ENCODE measurements at regions not wholly inside any gene's neighbourhood (a gene's known extent, or its start where the extent isn't known, plus 50 kb on each side); places are given as distances from the start of the nearest gene placed in this dataset.
"Not testable (repeated sequence)": the region's sequence is repeated elsewhere in the genome, so short reads cannot be mapped to it uniquely, and the experiment has no call there.

DNA sequence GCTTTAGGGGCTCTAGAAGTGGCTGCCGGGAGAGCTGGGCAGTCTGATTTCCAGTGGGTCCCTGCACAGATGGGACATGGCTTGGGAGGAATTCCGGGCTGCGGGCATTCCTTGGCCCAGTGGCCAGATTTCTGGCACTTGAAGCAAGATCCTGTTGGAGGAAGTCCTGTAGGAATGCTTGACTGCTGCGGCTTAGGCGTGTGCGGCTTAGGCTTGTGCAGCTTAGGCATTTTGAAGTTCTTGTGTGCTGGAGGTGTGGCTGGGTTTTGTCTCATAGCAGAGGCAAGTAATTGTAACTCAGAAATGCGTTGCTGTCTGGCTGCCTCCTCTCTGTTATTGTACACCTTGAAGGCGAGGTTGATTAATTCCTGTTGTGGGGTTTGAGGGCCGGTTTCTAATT is 171.5 kb downstream of the UNC5CL start:
- RAD21 ChIA-PET (ENCODE audit: low non-redundant PET in 1 of 2, low total read pairs in 2 of 2, uncharacterized antibody in 2 of 2, unreplicated experiment in 2 of 2); DNase-seq (ENCODE audit: low read depth, low spot score); H3K4me3 ChIP-seq (replicated peaks in 1 of 2; ENCODE audit: low read depth in 1 of 2, low read length in 2 of 2); H2AFZ ChIP-seq (ENCODE audit: low read depth, low read length, poor library complexity, severe bottlenecking); H4K20me1 ChIP-seq (ENCODE audit: insufficient read depth); intact Hi-C loops (cut with micrococcal nuclease); H3K9ac ChIP-seq (ENCODE audit: low read length); H3K4me1 ChIP-seq (ENCODE audit: control insufficient read depth in 1 of 2, insufficient read depth in 2 of 2, low read length in 2 of 2); H3K9me2 ChIP-seq (ENCODE audit: insufficient read depth); H3K27me3 ChIP-seq (ENCODE audit: insufficient read depth, low read length); ATAC-seq; BruUV-seq (replicated peaks); CTCF ChIA-PET; H3K27ac ChIP-seq (ENCODE audit: low read depth, low read length); H3K36me3 ChIP-seq (ENCODE audit: control insufficient read depth in 1 of 2, insufficient read depth in 2 of 2, low read length in 2 of 2); H3K9me3 ChIP-seq (ENCODE audit: control insufficient read depth in 1 of 2, insufficient read depth in 1 of 2, low read depth in 1 of 2, low read length in 2 of 2); H3K4me2 ChIP-seq (ENCODE audit: low read length); POLR2A ChIA-PET; H3K79me2 ChIP-seq (ENCODE audit: insufficient read depth, low read length): not testable (repeated sequence)

DNA sequence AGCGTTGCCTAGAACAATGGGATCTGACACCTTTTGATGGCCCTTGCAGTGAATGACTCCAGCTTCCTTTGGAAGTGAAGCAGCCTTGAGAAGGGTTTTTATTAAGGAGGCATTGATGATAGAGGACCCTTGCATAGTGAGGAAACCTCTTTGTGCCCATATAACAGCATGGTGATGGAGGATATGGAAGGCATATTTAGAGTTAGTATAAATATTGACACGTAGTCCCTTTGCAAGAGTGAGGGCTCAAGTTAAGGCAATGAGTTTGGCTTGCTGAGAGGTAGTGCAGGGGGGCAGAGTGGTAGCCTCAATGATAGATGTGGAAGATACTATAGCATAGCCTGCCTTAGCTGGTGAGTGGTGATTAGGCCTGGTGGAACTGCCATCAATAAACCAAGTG is 173.8 kb downstream of the UNC5CL start:
- H3K9me3 ChIP-seq (ENCODE audit: control insufficient read depth in 1 of 2, insufficient read depth in 1 of 2, low read depth in 1 of 2, low read length in 2 of 2); intact Hi-C loops (cut with micrococcal nuclease); H3K4me1 ChIP-seq (ENCODE audit: control insufficient read depth in 1 of 2, insufficient read depth in 2 of 2, low read length in 2 of 2); ATAC-seq; CTCF ChIA-PET; H3K27me3 ChIP-seq (ENCODE audit: insufficient read depth, low read length); H3K9ac ChIP-seq (ENCODE audit: low read length); H3K4me3 ChIP-seq (replicated peaks in 1 of 2; ENCODE audit: low read depth in 1 of 2, low read length in 2 of 2); H3K36me3 ChIP-seq (ENCODE audit: control insufficient read depth in 1 of 2, insufficient read depth in 2 of 2, low read length in 2 of 2); BruUV-seq (replicated peaks); H4K20me1 ChIP-seq (ENCODE audit: insufficient read depth); DNase-seq (ENCODE audit: low read depth, low spot score); H3K4me2 ChIP-seq (ENCODE audit: low read length); RAD21 ChIA-PET (ENCODE audit: low non-redundant PET in 1 of 2, low total read pairs in 2 of 2, uncharacterized antibody in 2 of 2, unreplicated experiment in 2 of 2); H2AFZ ChIP-seq (ENCODE audit: low read depth, low read length, poor library complexity, severe bottlenecking); H3K9me2 ChIP-seq (ENCODE audit: insufficient read depth); H3K79me2 ChIP-seq (ENCODE audit: insufficient read depth, low read length); H3K27ac ChIP-seq (ENCODE audit: low read depth, low read length); POLR2A ChIA-PET: not testable (repeated sequence)
- TF ChIP-seq CBX3 (IDR thresholded peaks at IDR 0.05; ENCODE audit: low read depth): peak; percentile 19; the same call in 1 of the 2 replicates

DNA sequence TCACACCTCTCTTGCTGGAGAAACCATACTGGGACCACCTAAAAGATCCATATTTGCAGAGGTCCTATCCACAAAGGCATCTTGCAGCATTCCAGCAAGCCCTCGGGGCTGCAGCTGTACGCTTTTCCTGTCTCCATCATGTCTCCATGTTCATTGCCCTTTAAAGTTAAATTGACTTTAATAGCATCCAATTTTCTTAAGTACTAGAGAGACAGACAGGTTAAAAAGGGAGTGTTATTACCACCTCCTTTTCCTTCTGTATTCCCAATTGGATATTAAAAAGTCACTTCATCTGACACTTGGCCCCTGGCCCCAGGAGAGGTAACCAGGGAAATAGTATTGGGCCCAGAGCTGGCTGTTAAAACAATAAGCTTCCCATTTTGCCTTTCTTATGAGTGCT is 178.6 kb downstream of the UNC5CL start:
- Histone ChIP-seq H3K9me3 (ENCODE audit: control insufficient read depth in 1 of 2, insufficient read depth in 1 of 2, low read depth in 1 of 2, low read length in 2 of 2) (no peaks in the 10 kb centered on the region), H3K27me3 (ENCODE audit: insufficient read depth, low read length) (0 out of 2 replicates have a peak, but pooled peaks cover 8% of the 10 kb centered on the region), H3K36me3 (ENCODE audit: control insufficient read depth in 1 of 2, insufficient read depth in 2 of 2, low read length in 2 of 2) (no peaks in the 10 kb centered on the region), H3K4me3 (replicated peaks in 1 of 2; ENCODE audit: low read depth in 1 of 2, low read length in 2 of 2) (no peak overlapping the region), H3K9me2 (ENCODE audit: insufficient read depth) (no peaks in the 10 kb centered on the region), H3K4me2 (ENCODE audit: low read length) (no peak overlapping the region), H2AFZ (ENCODE audit: low read depth, low read length, poor library complexity, severe bottlenecking) (no peak overlapping the region), H3K79me2 (ENCODE audit: insufficient read depth, low read length) (no peaks in the 10 kb centered on the region), H3K27ac (ENCODE audit: low read depth, low read length) (no peak overlapping the region), H4K20me1 (ENCODE audit: insufficient read depth) (no peaks in the 10 kb centered on the region), H3K4me1 (ENCODE audit: control insufficient read depth in 1 of 2, insufficient read depth in 2 of 2, low read length in 2 of 2) (no peaks in the 10 kb centered on the region), H3K9ac (ENCODE audit: low read length) (no peak overlapping the region)
- ATAC-seq: no peak
- no TSS peak for BruUV-seq (replicated peaks)
- ChIA-PET POLR2A (no interaction called here), RAD21 (ENCODE audit: low non-redundant PET in 1 of 2, low total read pairs in 2 of 2, uncharacterized antibody in 2 of 2, unreplicated experiment in 2 of 2) (no interaction called here), CTCF (no interaction called here)
- intact Hi-C loops (cut with micrococcal nuclease): no loop called here
- no peak for DNase-seq (ENCODE audit: low read depth, low spot score)
- TF ChIP-seq, protein P1, sequence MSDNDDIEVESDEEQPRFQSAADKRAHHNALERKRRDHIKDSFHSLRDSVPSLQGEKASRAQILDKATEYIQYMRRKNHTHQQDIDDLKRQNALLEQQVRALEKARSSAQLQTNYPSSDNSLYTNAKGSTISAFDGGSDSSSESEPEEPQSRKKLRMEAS (IDR thresholded peaks at IDR 0.05): no peak
- TF ChIP-seq SP1 (IDR thresholded peaks at IDR 0.05; ENCODE audit: low read depth): no peak
- no peak for TF ChIP-seq ELF1 (IDR thresholded peaks at IDR 0.05; ENCODE audit: borderline replicate concordance, low read depth)
- TF ChIP-seq FOSL1 (IDR thresholded peaks at IDR 0.05; ENCODE audit: low read depth): no peak
- no peak for TF ChIP-seq SRF (IDR thresholded peaks at IDR 0.05; ENCODE audit: low read depth)
- no peak for TF ChIP-seq ZFX (IDR thresholded peaks at IDR 0.05)
- TF ChIP-seq POLR2AphosphoS5 (IDR thresholded peaks at IDR 0.05; ENCODE audit: low read depth, low read length): no peak
- no peak for TF ChIP-seq RAD21 (IDR thresholded peaks at IDR 0.05; ENCODE audit: low read depth)
- no peak for TF ChIP-seq CEBPB (IDR thresholded peaks at IDR 0.05; ENCODE audit: low read depth)
- TF ChIP-seq, protein P2, sequence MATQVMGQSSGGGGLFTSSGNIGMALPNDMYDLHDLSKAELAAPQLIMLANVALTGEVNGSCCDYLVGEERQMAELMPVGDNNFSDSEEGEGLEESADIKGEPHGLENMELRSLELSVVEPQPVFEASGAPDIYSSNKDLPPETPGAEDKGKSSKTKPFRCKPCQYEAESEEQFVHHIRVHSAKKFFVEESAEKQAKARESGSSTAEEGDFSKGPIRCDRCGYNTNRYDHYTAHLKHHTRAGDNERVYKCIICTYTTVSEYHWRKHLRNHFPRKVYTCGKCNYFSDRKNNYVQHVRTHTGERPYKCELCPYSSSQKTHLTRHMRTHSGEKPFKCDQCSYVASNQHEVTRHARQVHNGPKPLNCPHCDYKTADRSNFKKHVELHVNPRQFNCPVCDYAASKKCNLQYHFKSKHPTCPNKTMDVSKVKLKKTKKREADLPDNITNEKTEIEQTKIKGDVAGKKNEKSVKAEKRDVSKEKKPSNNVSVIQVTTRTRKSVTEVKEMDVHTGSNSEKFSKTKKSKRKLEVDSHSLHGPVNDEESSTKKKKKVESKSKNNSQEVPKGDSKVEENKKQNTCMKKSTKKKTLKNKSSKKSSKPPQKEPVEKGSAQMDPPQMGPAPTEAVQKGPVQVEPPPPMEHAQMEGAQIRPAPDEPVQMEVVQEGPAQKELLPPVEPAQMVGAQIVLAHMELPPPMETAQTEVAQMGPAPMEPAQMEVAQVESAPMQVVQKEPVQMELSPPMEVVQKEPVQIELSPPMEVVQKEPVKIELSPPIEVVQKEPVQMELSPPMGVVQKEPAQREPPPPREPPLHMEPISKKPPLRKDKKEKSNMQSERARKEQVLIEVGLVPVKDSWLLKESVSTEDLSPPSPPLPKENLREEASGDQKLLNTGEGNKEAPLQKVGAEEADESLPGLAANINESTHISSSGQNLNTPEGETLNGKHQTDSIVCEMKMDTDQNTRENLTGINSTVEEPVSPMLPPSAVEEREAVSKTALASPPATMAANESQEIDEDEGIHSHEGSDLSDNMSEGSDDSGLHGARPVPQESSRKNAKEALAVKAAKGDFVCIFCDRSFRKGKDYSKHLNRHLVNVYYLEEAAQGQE (IDR thresholded peaks at IDR 0.05; ENCODE audit: low read depth): no peak
- TF ChIP-seq POLR2A (IDR thresholded peaks at IDR 0.05; ENCODE audit: borderline replicate concordance, extremely low read depth, insufficient read depth, insufficient read length): no peak
- TF ChIP-seq, protein P3, sequence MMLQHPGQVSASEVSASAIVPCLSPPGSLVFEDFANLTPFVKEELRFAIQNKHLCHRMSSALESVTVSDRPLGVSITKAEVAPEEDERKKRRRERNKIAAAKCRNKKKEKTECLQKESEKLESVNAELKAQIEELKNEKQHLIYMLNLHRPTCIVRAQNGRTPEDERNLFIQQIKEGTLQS (IDR thresholded peaks at IDR 0.05): no peak
- no peak for TF ChIP-seq TCF7L2 (IDR thresholded peaks at IDR 0.05; ENCODE audit: borderline replicate concordance, extremely low read depth, insufficient read depth, insufficient read length)

Data from HCT116 (cell line).